ENCODE measurements at regions not wholly inside any gene's neighbourhood (a gene's known extent, or its start where the extent isn't known, plus 50 kb on each side); places are given as distances from the start of the nearest gene placed in this dataset.

- no peaks in the 10 kb centered on the region for H3K4me1 ChIP-seq
- in situ Hi-C loops (cut with MboI; ENCODE audit: low sequenced_read_pairs in 4 of 4) = no loop called here
- no peak for DNase-seq
- no peaks in the 10 kb centered on the region for H3K36me3 ChIP-seq
- ATAC-seq = no peak
- H3K27me3 ChIP-seq = peaks cover 0 to 12% (median 5%) of the 10 kb centered on the region in 3 donors
- intact Hi-C loops (cut with DNase I; ENCODE audit: low total_unique reads) = no loop called here
- H3K27ac ChIP-seq = no peak overlapping the region
- H3K9me3 ChIP-seq = no peaks in the 10 kb centered on the region
- H3K4me3 ChIP-seq = no peak overlapping the region
- TF ChIP-seq POLR2A (IDR thresholded peaks at IDR 0.05) = no peak
- TF ChIP-seq, protein P1, sequence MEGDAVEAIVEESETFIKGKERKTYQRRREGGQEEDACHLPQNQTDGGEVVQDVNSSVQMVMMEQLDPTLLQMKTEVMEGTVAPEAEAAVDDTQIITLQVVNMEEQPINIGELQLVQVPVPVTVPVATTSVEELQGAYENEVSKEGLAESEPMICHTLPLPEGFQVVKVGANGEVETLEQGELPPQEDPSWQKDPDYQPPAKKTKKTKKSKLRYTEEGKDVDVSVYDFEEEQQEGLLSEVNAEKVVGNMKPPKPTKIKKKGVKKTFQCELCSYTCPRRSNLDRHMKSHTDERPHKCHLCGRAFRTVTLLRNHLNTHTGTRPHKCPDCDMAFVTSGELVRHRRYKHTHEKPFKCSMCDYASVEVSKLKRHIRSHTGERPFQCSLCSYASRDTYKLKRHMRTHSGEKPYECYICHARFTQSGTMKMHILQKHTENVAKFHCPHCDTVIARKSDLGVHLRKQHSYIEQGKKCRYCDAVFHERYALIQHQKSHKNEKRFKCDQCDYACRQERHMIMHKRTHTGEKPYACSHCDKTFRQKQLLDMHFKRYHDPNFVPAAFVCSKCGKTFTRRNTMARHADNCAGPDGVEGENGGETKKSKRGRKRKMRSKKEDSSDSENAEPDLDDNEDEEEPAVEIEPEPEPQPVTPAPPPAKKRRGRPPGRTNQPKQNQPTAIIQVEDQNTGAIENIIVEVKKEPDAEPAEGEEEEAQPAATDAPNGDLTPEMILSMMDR (IDR thresholded peaks at IDR 0.05 in 4 of 5, conservative IDR thresholded peaks at IDR 0.05 in 1 of 5) = no peak
Measured at GRCh38 chr1:228683428-228683827, 51.9 kb upstream of the RHOU start.

- no peak for ATAC-seq
Measured at GRCh38 chr1:228684607-228685006, 50.7 kb upstream of the RHOU start.

GRCh38 chr1:228685081-228685660, 50.1 kb upstream of the RHOU start:
- Histone ChIP-seq H3K27ac (no peak overlapping the region), H3K9me3 (no peaks in the 10 kb centered on the region), H3K27me3 (peaks cover 0 to 12% (median 5%) of the 10 kb centered on the region in 3 donors), H3K4me1 (no peaks in the 10 kb centered on the region), H3K36me3 (no peaks in the 10 kb centered on the region), H3K4me3 (no peak overlapping the region)
- no peak for ATAC-seq
- intact Hi-C loops (cut with DNase I; ENCODE audit: low total_unique reads) (no loop called here), in situ Hi-C loops (cut with MboI; ENCODE audit: low sequenced_read_pairs in 4 of 4) (no loop called here)
- DNase-seq = no peak
- no peak for TF ChIP-seq POLR2A (IDR thresholded peaks at IDR 0.05)
- TF ChIP-seq, protein P1 (IDR thresholded peaks at IDR 0.05 in 4 of 5, conservative IDR thresholded peaks at IDR 0.05 in 1 of 5) = no peak

More at GRCh38 chr1:228684607-228685006, 50.7 kb upstream of the RHOU start:
- Histone ChIP-seq H3K27ac (no peak overlapping the region), H3K4me1 (no peaks in the 10 kb centered on the region), H3K9me3 (no peaks in the 10 kb centered on the region), H3K4me3 (no peak overlapping the region), H3K27me3 (peaks cover 0 to 12% (median 6%) of the 10 kb centered on the region in 3 donors), H3K36me3 (no peaks in the 10 kb centered on the region)
- DNase-seq = no peak
- intact Hi-C loops (cut with DNase I; ENCODE audit: low total_unique reads) = no loop called here
- in situ Hi-C loops (cut with MboI; ENCODE audit: low sequenced_read_pairs in 4 of 4) = no loop called here
- TF ChIP-seq POLR2A (IDR thresholded peaks at IDR 0.05) = no peak
- TF ChIP-seq, protein P1 (IDR thresholded peaks at IDR 0.05 in 4 of 5, conservative IDR thresholded peaks at IDR 0.05 in 1 of 5) = no peak
